WERI-Rb-1 (cell line): ENCODE measurements at regions not wholly inside any gene's neighbourhood (a gene's known extent, or its start where the extent isn't known, plus 50 kb on each side); places are given as distances from the start of the nearest gene placed in this dataset.

ENCODE experiments used
- DNase-seq: peaks from one replicate; pipeline ENCODE4 v3.0.0-alpha.2; 2020
- H3K27ac ChIP-seq: fragments of 250-450 bp; sonication (Bioruptor Pico); 2 replicates; pipeline ENCODE4 v1.5.1; 2020; ENCODE audit warnings: mild to moderate bottlenecking, moderate library complexity
- H3K27me3 ChIP-seq: fragments of 250-450 bp; sonication (Bioruptor Pico); 2 replicates; pipeline ENCODE4 v1.5.1; 2021; ENCODE audit warnings: mild to moderate bottlenecking, low read depth, moderate library complexity; ENCODE audit not compliant: insufficient read depth, severe bottlenecking
- H3K36me3 ChIP-seq: fragments of 250-450 bp; sonication (Bioruptor Pico); 2 replicates; pipeline ENCODE4 v1.5.1; 2020; ENCODE audit warnings: mild to moderate bottlenecking, moderate library complexity
- H3K4me3 ChIP-seq: 2 replicates; pipeline ENCODE4 v1.5.1; 2011; ENCODE audit warnings: low read depth, mild to moderate bottlenecking, control low read depth, low read length
- H3K9me3 ChIP-seq: fragments of 250-450 bp; sonication (Bioruptor Pico); 2 replicates; pipeline ENCODE4 v1.5.1; 2021; ENCODE audit warnings: mild to moderate bottlenecking, moderate library complexity; ENCODE audit not compliant: severe bottlenecking
- TF ChIP-seq, protein P1 (sequence below): IDR thresholded peaks from 2 replicates; pipeline ENCODE4 v1.5.1; 2011; ENCODE audit warnings: low read depth, mild to moderate bottlenecking, control low read depth, inconsistent platforms, low read length

GRCh38 chr18:42412281-42412680 is 457.2 kb downstream of the PIK3C3 start:
- peaks cover 8% of the 10 kb centered on the region for H3K9me3 ChIP-seq
- DNase-seq: no peak
- peaks cover 17% of the 10 kb centered on the region for H3K36me3 ChIP-seq
- no peak overlapping the region for H3K4me3 ChIP-seq
- no peaks in the 10 kb centered on the region for H3K27me3 ChIP-seq
- H3K27ac ChIP-seq: no peak overlapping the region
- TF ChIP-seq, protein P1, sequence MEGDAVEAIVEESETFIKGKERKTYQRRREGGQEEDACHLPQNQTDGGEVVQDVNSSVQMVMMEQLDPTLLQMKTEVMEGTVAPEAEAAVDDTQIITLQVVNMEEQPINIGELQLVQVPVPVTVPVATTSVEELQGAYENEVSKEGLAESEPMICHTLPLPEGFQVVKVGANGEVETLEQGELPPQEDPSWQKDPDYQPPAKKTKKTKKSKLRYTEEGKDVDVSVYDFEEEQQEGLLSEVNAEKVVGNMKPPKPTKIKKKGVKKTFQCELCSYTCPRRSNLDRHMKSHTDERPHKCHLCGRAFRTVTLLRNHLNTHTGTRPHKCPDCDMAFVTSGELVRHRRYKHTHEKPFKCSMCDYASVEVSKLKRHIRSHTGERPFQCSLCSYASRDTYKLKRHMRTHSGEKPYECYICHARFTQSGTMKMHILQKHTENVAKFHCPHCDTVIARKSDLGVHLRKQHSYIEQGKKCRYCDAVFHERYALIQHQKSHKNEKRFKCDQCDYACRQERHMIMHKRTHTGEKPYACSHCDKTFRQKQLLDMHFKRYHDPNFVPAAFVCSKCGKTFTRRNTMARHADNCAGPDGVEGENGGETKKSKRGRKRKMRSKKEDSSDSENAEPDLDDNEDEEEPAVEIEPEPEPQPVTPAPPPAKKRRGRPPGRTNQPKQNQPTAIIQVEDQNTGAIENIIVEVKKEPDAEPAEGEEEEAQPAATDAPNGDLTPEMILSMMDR: no peak

DNA sequence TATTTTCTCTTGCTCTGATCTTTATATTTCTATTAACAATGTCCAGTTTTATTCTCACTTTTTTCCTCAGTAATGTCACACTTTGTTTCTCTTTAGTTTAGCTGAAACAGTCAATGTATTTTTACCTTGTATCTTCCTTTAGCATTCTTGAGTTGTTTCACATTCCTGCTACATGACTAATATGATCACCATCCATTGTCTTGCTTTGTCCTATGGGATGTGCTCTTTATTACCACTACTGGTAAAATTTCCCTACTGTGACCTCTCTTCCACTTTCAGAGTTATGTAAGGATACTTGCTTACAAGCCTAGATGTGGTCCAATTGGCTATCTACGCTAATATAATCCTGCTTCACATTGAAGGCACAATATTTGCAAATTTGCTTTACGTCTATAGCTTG is 457.9 kb downstream of the PIK3C3 start:
- Histone ChIP-seq H3K36me3 (peaks cover 17% of the 10 kb centered on the region), H3K9me3 (peaks cover 8% of the 10 kb centered on the region), H3K4me3 (no peak overlapping the region), H3K27me3 (no peaks in the 10 kb centered on the region), H3K27ac (no peak overlapping the region)
- TF ChIP-seq, protein P1: no peak
- DNase-seq: no peak

DNA sequence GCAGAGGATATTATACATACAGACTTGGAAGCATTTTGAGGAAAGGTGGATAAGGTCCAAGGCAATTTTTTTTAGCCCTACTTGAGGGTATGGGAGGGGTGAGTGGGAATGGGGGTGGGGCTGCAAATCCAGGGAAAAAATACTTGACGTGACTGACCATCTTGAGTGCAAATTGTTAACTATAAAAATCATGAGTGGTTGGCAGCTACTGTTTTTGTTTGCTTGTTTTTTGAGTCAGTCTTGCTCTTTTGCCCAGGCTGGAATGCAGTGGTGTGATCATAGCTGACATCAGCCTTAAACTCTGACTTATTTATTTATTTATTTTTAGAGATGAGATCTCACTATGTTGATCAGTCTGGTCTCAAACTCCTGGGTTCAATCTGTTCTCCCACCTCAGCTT is 458.8 kb downstream of the PIK3C3 start:
- no peak for DNase-seq
- no peak overlapping the region for H3K27ac ChIP-seq

DNA sequence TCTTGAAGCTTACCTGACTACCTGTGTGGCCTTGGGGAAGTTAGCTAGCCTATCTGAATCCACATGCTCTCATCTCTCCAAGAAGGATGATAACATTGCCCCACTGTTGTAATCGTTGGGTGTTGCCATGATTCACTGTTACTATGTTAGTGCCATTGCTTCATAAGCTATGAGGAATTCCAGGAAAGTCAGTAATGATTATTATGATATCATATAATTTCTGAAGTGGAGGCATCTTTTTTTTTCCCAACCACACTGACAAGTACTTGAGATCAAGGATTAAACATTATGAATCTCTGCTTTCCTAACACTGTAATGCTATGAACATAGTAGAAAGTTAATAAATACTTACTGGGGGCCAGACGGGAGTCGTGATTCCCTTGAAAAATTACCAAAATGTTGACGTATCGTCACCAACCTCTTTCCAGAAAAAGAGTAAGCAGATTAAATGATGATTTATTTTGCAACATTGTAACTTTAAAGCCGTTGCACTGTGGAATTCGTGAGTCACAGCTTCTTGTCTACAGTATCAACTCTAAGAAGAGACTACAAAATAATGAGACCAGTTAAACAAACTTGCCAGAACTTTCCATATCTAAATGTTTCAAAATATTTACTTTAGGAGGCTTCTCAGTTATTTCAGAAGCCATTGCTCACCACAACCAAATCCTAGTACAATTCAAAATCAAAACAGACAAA is 459.9 kb downstream of the PIK3C3 start:
- H3K9me3 ChIP-seq: no peaks in the 10 kb centered on the region
- DNase-seq: no peak
- no peaks in the 10 kb centered on the region for H3K27me3 ChIP-seq
- H3K4me3 ChIP-seq: no peak overlapping the region
- no peak overlapping the region for H3K27ac ChIP-seq
- H3K36me3 ChIP-seq: peaks cover 16% of the 10 kb centered on the region
- TF ChIP-seq, protein P1: no peak

More for the DNA sequence above, 458.8 kb downstream of the PIK3C3 start:
- TF ChIP-seq, protein P1: no peak
- Histone ChIP-seq H3K9me3 (peaks cover 3% of the 10 kb centered on the region), H3K36me3 (peaks cover 14% of the 10 kb centered on the region), H3K27me3 (no peaks in the 10 kb centered on the region), H3K4me3 (no peak overlapping the region)

GRCh38 chr18:42417189-42417588 is 462.2 kb downstream of the PIK3C3 start:
- Histone ChIP-seq H3K27ac (no peak overlapping the region), H3K9me3 (peaks cover 2% of the 10 kb centered on the region), H3K4me3 (no peak overlapping the region), H3K36me3 (peaks cover 12% of the 10 kb centered on the region), H3K27me3 (no peaks in the 10 kb centered on the region)
- TF ChIP-seq, protein P1: no peak
- no peak for DNase-seq

DNA sequence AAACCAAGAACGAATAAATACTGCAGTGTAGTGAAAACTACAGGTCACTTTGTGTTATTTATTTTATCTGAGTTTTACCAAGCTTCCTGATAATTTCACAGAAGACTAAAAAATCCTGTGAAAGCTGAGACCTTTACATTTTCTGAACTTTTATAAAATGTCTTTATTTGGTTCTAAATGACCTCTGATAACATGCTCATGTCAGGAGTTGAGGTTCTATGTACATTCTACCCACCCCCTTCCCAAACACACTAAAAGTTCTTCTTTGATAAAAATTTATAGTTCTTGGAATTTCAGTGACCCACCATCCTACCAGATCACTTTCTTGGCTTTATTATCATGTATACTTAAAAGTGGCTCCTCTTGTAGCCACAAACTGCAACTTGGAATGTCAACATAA is 463.1 kb downstream of the PIK3C3 start:
- Histone ChIP-seq H3K27ac (no peak overlapping the region), H3K36me3 (peaks cover 13% of the 10 kb centered on the region), H3K9me3 (peaks cover 2% of the 10 kb centered on the region), H3K4me3 (no peak overlapping the region), H3K27me3 (no peaks in the 10 kb centered on the region)
- DNase-seq: no peak
- TF ChIP-seq, protein P1: no peak
